Medulla oblongata (tissue), 1 donor: ENCODE measurements at regions not wholly inside any gene's neighbourhood (a gene's known extent, or its start where the extent isn't known, plus 50 kb on each side); places are given as distances from the start of the nearest gene placed in this dataset.

Experiments
- DNase-seq: peaks from one replicate; pipeline ENCODE4 v3.0.0-alpha.2; 2015; ENCODE audit errors: extremely low spot score

- DNase-seq, result no peak
Observed at GRCh38 chr1:218636548-218636947, 291.4 kb downstream of the TGFB2 start.

DNA sequence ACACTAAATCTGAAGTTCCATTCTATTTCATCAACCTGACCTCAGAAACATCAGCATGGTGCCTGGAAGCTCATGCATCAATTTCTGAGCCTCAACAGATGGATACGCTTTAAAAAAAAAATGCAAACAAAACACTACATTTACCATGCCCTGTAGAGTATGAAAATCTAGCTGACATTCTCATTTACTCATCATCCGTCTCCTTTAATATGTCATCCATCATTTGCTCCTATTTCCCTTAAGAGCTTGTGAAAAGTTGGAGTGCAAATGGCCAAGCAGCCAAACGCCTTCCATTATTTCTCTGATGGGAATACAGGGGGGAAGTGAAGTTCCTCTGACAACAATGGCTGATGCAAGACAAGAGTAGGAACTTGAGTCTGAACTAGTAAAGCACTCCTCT lies 295.0 kb downstream of the TGFB2 start:
- DNase-seq, result no peak

DNA sequence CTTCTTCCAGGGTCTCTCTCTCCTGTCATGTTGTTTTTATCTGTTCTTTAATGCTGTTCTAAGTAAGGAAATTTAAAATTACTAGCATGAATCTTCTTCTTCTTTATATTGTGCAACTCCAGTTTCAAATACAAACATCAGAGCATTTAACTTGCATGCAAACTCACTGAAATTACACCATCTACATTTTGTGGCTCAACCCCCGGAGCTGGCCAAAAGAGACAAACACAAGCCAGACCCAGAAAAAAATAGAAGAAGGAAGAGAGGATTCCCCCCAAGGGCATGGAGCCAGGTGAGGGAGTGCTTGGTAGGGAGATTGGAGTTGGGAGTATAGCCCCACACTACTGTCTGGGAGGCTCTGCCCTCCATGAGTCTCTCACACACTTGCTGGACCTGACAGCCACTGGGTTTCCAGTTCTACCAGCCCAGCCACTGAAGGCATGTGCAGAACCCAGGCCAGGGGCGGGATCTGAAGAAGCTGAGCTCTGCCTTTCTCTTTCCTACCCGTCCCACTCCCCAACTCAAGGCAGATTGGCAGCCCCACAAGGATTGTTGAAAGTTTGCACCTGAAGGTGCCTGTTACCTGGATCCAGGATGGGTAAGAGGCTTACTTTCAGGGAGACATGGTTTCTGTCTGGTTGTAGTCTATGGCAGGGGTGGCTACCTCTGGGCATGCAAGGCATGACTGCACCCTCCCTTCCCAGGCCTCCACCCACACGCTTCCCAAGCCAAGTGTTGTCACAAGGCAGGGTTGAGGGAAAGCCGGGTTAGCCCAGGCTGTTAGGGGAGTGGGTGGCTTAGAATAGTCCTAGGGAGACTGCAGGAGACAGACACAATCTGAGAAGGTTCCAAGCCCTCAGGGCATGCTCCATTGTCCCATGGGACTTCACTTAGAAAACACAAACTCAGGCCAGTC lies 297.2 kb downstream of the TGFB2 start:
- no peak for DNase-seq

- DNase-seq, result no peak
Observed at GRCh38 chr1:218643281-218643680, 298.1 kb downstream of the TGFB2 start.

- no peak for DNase-seq
Observed at GRCh38 chr1:218643926-218644325, 298.8 kb downstream of the TGFB2 start.

- no peak for DNase-seq
Observed at GRCh38 chr1:218646288-218646687, 301.2 kb downstream of the TGFB2 start.

DNA sequence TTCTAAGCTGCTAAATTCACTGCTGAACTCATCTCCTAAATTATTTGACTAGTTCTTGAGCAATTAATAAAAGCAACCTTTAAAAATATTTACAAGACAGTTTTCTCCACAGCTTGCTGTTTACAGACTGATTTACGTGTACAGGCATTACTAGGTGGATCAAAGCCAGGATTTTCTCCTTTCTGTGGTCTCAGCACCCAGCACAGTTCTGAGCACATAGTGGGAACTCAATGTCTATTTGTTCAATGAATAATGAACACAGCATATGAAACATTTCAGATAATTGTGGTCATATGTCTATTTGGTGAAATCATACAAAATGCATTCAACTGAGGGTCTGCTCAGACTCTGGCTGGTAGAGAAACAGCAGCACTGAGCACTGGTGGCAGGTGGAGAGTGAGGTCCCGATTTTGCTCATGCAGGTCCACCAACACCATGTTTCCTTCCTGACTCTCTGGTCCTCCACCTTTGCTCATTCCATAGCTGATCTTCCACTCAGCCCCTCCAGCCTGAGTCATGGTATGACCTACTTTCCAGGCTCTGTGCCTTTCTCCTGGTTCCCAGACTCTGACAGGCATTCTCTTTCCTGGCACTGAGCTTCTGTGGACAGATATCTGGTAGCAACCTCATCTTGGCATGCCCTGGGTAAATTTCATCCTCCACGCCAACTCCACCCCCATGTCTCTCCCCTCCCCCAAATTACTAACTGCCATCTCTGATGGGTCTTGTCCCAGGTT lies 311.3 kb downstream of the TGFB2 start:
- DNase-seq, result no peak

- no peak for DNase-seq
Observed at GRCh38 chr1:218658269-218658668, 313.1 kb downstream of the TGFB2 start.

GRCh38 chr1:218658899-218659298 lies 313.8 kb downstream of the TGFB2 start:
- DNase-seq, result no peak

DNA sequence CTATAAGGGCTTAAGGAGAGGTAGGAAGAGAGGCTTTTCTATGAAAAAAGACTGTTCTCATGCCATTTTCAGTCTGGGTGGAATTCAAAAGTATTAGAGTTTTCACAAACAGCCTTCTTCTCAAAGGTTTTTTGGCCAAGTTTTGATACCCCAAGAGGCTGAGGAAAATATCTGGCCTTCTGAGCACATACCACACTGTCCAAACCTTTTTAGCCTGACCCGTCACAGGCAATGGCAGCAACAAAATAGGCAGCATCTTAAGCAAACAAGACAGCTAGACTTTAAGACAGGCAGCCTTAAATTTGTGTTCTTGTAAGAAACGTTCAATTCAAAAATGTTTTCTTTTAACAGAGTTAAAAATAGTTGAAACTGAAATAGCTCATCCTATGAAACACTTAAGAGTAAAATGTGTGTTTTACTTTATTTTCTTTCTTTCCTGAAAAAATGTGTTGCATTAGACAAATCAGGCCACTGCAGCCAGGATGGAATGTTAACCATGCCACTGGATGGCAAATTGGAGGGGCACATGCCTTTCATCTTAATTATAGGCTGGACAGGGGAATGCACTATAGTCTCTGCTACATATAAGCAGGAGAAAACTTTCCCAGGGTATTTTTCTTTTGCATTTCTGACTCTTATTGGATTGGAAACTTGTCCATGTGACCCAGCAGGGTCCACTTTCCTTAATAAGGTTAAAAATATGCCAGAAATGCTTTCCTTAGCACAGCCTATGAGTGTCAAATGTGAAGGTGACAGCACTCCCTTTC lies 315.0 kb downstream of the TGFB2 start:
- no peak for DNase-seq

DNA sequence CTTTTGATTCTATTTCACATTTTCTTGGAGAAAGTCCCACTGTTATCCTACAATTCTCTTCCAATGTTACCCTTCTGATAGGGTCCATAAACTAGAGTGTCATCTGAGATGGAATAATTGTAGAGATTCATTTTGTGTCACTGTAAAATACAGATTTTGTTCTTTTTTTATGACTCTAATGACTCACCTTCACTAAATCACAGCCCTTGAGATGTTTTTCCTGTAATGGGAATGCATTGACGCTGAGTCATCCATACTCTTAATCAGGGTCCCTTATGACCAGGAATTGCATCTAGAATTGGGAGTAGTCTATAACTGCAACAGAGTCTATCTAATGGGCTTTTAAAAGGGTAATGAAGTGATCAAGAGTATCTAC lies 315.5 kb downstream of the TGFB2 start:
- DNase-seq, result no peak

GRCh38 chr1:218661411-218661810 lies 316.3 kb downstream of the TGFB2 start:
- no peak for DNase-seq

- DNase-seq, result peak; percentile 8
Observed at GRCh38 chr1:218664385-218665170, 319.4 kb downstream of the TGFB2 start.

DNA sequence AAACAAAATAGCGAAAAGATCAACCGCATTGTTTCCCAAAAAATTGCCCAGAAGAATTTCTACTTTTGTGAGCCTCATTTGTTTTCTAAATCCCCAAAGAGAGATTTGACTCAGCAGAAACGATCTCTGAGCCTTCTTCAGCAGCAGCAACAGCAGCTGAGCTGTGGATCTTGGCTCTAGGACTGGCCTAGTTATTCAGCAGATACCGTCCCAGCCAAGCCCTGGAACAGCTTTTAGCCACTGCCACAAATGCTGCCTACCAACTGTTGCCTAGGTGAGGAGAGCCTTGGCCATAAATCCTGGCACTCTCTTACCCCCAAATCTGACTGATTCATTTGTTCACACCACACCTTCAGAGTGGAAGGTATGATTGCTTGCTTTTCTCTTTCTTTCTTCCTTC lies 320.1 kb downstream of the TGFB2 start:
- DNase-seq, result peak; percentile 79

DNA sequence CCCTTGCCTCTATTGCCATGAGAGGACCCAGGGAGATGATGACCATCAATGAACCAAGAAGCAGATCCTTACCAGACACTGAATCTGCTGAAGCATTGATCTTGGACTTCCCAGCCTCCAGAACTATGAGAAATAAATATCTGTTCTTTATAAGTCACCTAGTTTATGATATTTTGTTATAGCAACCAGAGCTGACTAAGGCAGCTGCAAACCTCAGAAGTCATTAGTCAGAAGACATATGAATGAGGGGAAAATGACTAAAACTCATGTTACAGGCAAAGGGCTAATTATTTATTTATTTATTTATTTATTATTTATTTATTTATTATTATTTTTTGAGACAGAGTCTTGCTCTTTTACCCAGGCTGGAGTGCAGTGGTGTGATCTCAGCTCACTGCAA lies 321.1 kb downstream of the TGFB2 start:
- no peak for DNase-seq

DNA sequence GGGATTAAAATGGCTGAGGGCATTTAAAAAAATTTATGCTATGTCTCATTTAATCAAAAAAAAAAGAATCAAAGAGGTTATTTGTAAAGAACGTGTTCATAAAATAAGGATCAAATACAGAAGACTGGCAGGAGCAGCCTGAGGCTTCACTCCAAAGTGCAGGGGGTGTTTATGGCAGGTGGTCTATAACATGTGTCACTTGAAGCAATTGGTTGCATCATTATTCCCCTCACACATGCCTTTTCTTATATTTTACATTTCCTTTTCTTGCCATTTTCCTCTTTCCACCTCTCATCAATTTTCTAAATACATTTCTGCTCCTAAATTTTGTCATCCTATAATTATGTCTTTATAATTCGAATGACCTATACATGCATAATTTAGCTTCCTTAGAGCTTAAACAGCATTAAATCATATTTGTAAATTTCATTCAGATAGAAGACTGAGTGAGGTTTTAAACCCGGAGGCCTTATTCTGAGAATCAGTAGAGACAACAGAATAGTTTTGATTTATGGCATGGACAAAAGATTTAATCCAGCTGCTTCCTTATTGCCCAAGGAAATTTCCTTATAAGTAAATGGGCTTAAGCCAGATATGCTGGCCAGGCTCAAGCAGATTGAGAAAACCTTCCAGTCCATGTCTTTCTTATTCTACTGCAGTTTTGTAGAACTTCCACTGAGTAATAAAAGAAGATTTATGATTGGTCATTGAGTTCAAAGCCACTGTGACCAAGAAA lies 322.8 kb downstream of the TGFB2 start:
- no peak for DNase-seq

DNA sequence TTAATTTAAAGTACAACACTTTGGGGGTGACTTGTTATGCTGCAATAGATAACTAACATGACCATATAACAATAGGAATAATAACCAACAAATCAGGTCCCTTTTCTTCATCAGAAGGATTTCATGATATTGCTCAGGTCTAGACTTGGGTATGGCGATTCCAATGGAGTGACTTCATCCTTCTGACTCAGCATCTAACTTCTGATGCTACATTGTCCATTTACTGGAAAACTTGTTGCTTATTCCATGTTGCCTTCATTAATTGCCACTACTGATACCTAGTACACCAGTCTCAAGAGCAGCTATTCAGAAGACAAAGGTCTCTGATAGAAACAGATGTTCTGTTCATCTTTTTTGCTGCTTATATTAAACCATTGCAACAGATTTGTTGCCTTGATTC lies 324.3 kb downstream of the TGFB2 start:
- no peak for DNase-seq

- DNase-seq, result no peak
Observed at GRCh38 chr1:218670875-218671274, 325.7 kb downstream of the TGFB2 start.

DNA sequence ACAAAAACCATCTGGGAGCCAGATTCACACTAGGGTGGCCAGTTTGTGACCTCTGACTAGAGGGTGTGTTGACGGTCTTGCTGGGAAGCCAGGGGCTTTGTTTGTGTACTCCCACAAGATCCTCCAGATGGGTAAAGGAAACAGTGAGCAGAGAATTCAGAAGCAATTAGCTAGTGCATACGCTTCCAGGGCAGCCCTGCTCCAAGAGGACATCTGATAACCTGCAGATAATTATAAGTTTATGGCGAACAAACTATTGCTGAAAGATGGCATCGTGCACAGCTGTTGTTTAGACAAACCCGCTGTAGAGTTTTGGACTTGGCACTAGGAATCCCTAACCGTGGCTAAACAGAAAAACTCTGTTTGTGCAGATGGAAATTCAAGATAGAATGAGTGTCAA lies 326.4 kb downstream of the TGFB2 start:
- peak; percentile 20 for DNase-seq

DNA sequence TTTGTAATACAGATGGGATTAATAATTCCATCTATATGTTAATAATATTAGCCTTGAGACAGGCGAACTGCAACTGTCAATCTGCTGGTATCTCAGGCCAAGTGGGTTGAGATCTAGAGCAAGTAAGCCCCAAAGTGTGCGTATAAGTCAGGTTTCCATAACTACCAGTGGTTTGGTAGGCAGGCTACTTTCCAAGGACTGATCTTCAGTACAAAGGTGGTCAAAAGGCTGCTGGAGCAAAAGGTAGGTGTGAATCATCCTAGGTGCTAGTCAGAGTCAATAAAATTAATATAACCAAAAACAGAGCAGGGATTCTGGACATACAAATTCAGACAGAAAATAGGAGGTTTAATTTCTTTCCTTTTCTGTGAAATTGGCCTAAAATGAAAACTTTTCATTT lies 328.0 kb downstream of the TGFB2 start:
- no peak for DNase-seq

- peak; percentile 12 for DNase-seq
Observed at GRCh38 chr1:218674280-218674773, 329.2 kb downstream of the TGFB2 start.
